ENCODE measurements at regions not wholly inside any gene's neighbourhood (a gene's known extent, or its start where the extent isn't known, plus 50 kb on each side); places are given as distances from the start of the nearest gene placed in this dataset.

GRCh38 chr3:88852606-88853005 lies 254.8 kb upstream of the EPHA3 start:
- no peaks in the 10 kb centered on the region for H3K36me3 ChIP-seq (ENCODE audit: control insufficient read depth in 2 of 4, insufficient read depth in 4 of 4, low read length in 3 of 4)
- no peaks in the 10 kb centered on the region for H3K9me3 ChIP-seq (ENCODE audit: insufficient read depth in 2 of 2, low read depth in 1 of 2, low read length in 1 of 2)
- 95% methylated on average over 2 of the region's 2 CpGs; no CpG with 5 or more reads in 1 of the 2 experiments for WGBS, 2 experiments (ENCODE audit: extremely low coverage in 1 of 2, insufficient coverage in 1 of 2, insufficient read length in 1 of 2, insufficient replicate concordance in 2 of 2, low coverage in 1 of 2, low lambda C conversion rate in 2 of 2, missing lambda C conversion rate in 1 of 2)
- no peak overlapping the region for H3K14ac ChIP-seq (ENCODE audit: insufficient read length)
- CTCF ChIA-PET (ENCODE audit: partially characterized antibody): no interaction called here
- POLR2A ChIA-PET (ENCODE audit: partially characterized antibody): no interaction called here
- FAIRE-seq (no peak), DNase-seq (ENCODE audit: low read depth in 1 of 2, low spot score in 2 of 2) (no peak)
- no peaks in the 10 kb centered on the region for H3K79me1 ChIP-seq (ENCODE audit: low read depth, low read length)
- no peak overlapping the region for H2BK5ac ChIP-seq (ENCODE audit: low read depth, low read length)
- H4K20me1 ChIP-seq (replicated peaks in 1 of 2; ENCODE audit: control insufficient read depth in 1 of 2, insufficient read depth in 2 of 2, low read length in 2 of 2): no peaks in the 10 kb centered on the region
- H2BK120ac ChIP-seq (replicated peaks; ENCODE audit: low read depth, low read length): no peak overlapping the region
- no peak overlapping the region for H4K91ac ChIP-seq (replicated peaks; ENCODE audit: insufficient read length, low read length)
- H3K4me1 ChIP-seq (replicated peaks in 1 of 4; ENCODE audit: control insufficient read depth in 3 of 4, insufficient read depth in 4 of 4, low read length in 3 of 4): no peaks in the 10 kb centered on the region
- no peak overlapping the region for H3K56ac ChIP-seq (replicated peaks; ENCODE audit: insufficient read length, low read depth, low read length)
- no peak overlapping the region for H2AK5ac ChIP-seq (ENCODE audit: low read depth, low read length)
- H3K27ac ChIP-seq (ENCODE audit: low read depth, low read length): no peak overlapping the region
- H3K4me2 ChIP-seq (ENCODE audit: insufficient read depth in 1 of 2, low read depth in 2 of 2, low read length in 2 of 2): no peak overlapping the region
- no peak overlapping the region for H3K23ac ChIP-seq (ENCODE audit: insufficient read length)
- H3K27me3 ChIP-seq (replicated peaks in 1 of 4; ENCODE audit: control insufficient read depth in 3 of 4, extremely low read depth in 1 of 4, insufficient read depth in 3 of 4, low read length in 3 of 4): no peaks in the 10 kb centered on the region
- no peak overlapping the region for H4K5ac ChIP-seq (ENCODE audit: insufficient read length, low read depth, low read length)
- H2BK12ac ChIP-seq (ENCODE audit: low read depth, low read length): no peak overlapping the region
- no peak overlapping the region for H2AFZ ChIP-seq (ENCODE audit: low read length)
- no peak overlapping the region for H2BK20ac ChIP-seq (ENCODE audit: low read length)
- H3K79me2 ChIP-seq (ENCODE audit: control insufficient read depth in 1 of 2, insufficient read depth in 2 of 2, low read length in 2 of 2): no peaks in the 10 kb centered on the region
- H3K23me2 ChIP-seq (ENCODE audit: low read depth, low read length): peaks cover 2% of the 10 kb centered on the region; the same call in 1 of the 2 replicates
- H2BK15ac ChIP-seq (ENCODE audit: low read length): no peak overlapping the region
- no peak overlapping the region for H3K9ac ChIP-seq (replicated peaks in 1 of 4; ENCODE audit: extremely low read depth in 1 of 4, low read depth in 3 of 4, low read length in 3 of 4)
- no peak overlapping the region for H3K18ac ChIP-seq (ENCODE audit: extremely low read depth, low read length)
- no peak overlapping the region for H4K8ac ChIP-seq (ENCODE audit: extremely low read depth, insufficient read depth, low read length)
- H3K4ac ChIP-seq (replicated peaks; ENCODE audit: insufficient read length, low read depth, low read length): no peak overlapping the region
- no peak overlapping the region for H3K4me3 ChIP-seq (ENCODE audit: extremely low read depth in 1 of 4, insufficient read depth in 2 of 4, low read depth in 3 of 4, low read length in 4 of 4)
- TF ChIP-seq, protein P1, sequence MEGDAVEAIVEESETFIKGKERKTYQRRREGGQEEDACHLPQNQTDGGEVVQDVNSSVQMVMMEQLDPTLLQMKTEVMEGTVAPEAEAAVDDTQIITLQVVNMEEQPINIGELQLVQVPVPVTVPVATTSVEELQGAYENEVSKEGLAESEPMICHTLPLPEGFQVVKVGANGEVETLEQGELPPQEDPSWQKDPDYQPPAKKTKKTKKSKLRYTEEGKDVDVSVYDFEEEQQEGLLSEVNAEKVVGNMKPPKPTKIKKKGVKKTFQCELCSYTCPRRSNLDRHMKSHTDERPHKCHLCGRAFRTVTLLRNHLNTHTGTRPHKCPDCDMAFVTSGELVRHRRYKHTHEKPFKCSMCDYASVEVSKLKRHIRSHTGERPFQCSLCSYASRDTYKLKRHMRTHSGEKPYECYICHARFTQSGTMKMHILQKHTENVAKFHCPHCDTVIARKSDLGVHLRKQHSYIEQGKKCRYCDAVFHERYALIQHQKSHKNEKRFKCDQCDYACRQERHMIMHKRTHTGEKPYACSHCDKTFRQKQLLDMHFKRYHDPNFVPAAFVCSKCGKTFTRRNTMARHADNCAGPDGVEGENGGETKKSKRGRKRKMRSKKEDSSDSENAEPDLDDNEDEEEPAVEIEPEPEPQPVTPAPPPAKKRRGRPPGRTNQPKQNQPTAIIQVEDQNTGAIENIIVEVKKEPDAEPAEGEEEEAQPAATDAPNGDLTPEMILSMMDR (IDR thresholded peaks at IDR 0.05; ENCODE audit: control extremely low read depth in 1 of 3, insufficient read depth in 1 of 3, low read depth in 1 of 3, low read length in 3 of 3): no peak
- no peak for TF ChIP-seq CBX5 (IDR thresholded peaks at IDR 0.05; ENCODE audit: low read depth, low read length)
- no peak for TF ChIP-seq SAP30 (IDR thresholded peaks at IDR 0.05; ENCODE audit: insufficient read depth, insufficient replicate concordance, low read length)
- TF ChIP-seq CBX8 (IDR thresholded peaks at IDR 0.05; ENCODE audit: borderline replicate concordance, low read depth, low read length): no peak
- TF ChIP-seq SUZ12 (IDR thresholded peaks at IDR 0.05; ENCODE audit: low read length): no peak
- no peak for TF ChIP-seq EGR1 (IDR thresholded peaks at IDR 0.05; ENCODE audit: borderline replicate concordance, low read depth, low read length)
- TF ChIP-seq RAD21 (IDR thresholded peaks at IDR 0.05 in 1 of 2, conservative IDR thresholded peaks at IDR 0.05 in 1 of 2; ENCODE audit: low read depth in 2 of 2, low read length in 2 of 2): no peak
- no peak for TF ChIP-seq YY1 (IDR thresholded peaks at IDR 0.05; ENCODE audit: low read depth, low read length)
- TF ChIP-seq PHF8 (conservative IDR thresholded peaks at IDR 0.05; ENCODE audit: low read depth, low read length): no peak

All from H1 (cell line).